T-cell (primary cell): ENCODE measurements at regions not wholly inside any gene's neighbourhood (a gene's known extent, or its start where the extent isn't known, plus 50 kb on each side); places are given as distances from the start of the nearest gene placed in this dataset.
A peak's percentile ranks its signal among the peaks of the same experiment; 100 is the strongest.

ENCODE experiments used
- ATAC-seq, 4 experiments: fragments of 200-7000 bp in 3 of 4; fragments of 150-1000 bp in 1 of 4; cut with Tn5 transposase; replicated peaks in 1 of 4; 1 replicate in 3 of 4; 2 replicates in 1 of 4; pipeline ENCODE4 v1.10.0; 2021; ENCODE audit warnings: moderate library complexity in 3 of 4, mild to moderate bottlenecking in 2 of 4, moderate number of reproducible peaks in 1 of 4
- CTCF ChIA-PET, 2 donors: fragments of 300-600 bp; sonication (Branson Sonifier 250); formaldehyde crosslinking; loops; one replicate each; lab custom pipeline; 2022; ENCODE audit warnings: antibody characterized with exemption in 2 of 2; lab: Charles Lee
- POLR2A ChIA-PET, 2 donors: fragments of 300-600 bp; sonication (Branson Sonifier 250); formaldehyde crosslinking; loops; one replicate each; lab custom pipeline; 2022; ENCODE audit warnings: antibody characterized with exemption in 2 of 2; lab: Charles Lee
- DNase-seq, 35 experiments: peaks; one replicate each; pipeline versions ENCODE4 v3.0.0 to v3.0.0-alpha.2; 2013 to 2023
- H3K27ac ChIP-seq: one replicate; pipeline ENCODE4 v1.5.1; 2013; ENCODE audit warnings: low read length
- H3K27me3 ChIP-seq, 2 experiments: replicated peaks in 1 of 2; 1 replicate in 1 of 2; 2 replicates in 1 of 2; pipeline versions ENCODE4 v1.6.1 to v1.7.0; 2013; ENCODE audit warnings: low read length in 1 of 2, mixed read lengths in 1 of 2; ENCODE audit not compliant: control insufficient read depth in 2 of 2, insufficient read depth in 2 of 2; ENCODE audit errors: extremely low read depth in 1 of 2
- H3K36me3 ChIP-seq, 2 donors: 1 replicate in 1 of 2; 2 replicates in 1 of 2; pipeline versions ENCODE4 v1.6.1 to v1.7.0; 2013; ENCODE audit warnings: low read length in 1 of 2; ENCODE audit not compliant: control insufficient read depth in 2 of 2, insufficient read depth in 1 of 2; ENCODE audit errors: extremely low read depth in 1 of 2
- H3K4me1 ChIP-seq, 2 experiments: 1 replicate in 1 of 2; 2 replicates in 1 of 2; pipeline versions ENCODE4 v1.6.1 to v1.7.0; 2013; ENCODE audit warnings: low read length in 2 of 2, mixed read lengths in 1 of 2; ENCODE audit not compliant: insufficient read depth in 2 of 2, control insufficient read depth in 1 of 2; ENCODE audit errors: extremely low read depth in 1 of 2
- H3K4me3 ChIP-seq, 2 donors: 1 replicate in 1 of 2; 2 replicates in 1 of 2; pipeline versions ENCODE4 v1.5.1 to v1.7.0; 2013; ENCODE audit warnings: mild to moderate bottlenecking in 2 of 2, low read length in 1 of 2, moderate library complexity in 1 of 2; ENCODE audit not compliant: control insufficient read depth in 1 of 2; ENCODE audit errors: extremely low read depth in 1 of 2
- H3K9me3 ChIP-seq: 2 replicates; pipeline ENCODE4 v1.7.0; 2013
- H3K27ac Mint-ChIP-seq, 2 donors: one replicate each; pipeline ENCODE4 v1.8.0; 2020 to 2021; ENCODE audit warnings: mild to moderate bottlenecking in 2 of 2, mixed read lengths in 2 of 2
- H3K27me3 Mint-ChIP-seq, 2 donors: one replicate each; pipeline ENCODE4 v1.8.0; 2021 to 2022; ENCODE audit warnings: mixed read lengths in 2 of 2
- H3K36me3 Mint-ChIP-seq: one replicate; pipeline ENCODE4 v1.8.0; 2021; ENCODE audit warnings: mixed read lengths
- H3K4me1 Mint-ChIP-seq, 3 donors: one replicate each; pipeline ENCODE4 v1.8.0; 2020 to 2022; ENCODE audit warnings: mixed read lengths in 3 of 3, mild to moderate bottlenecking in 1 of 3
- H3K4me3 Mint-ChIP-seq, 3 donors: one replicate each; pipeline ENCODE4 v1.8.0; 2020 to 2022; ENCODE audit warnings: mild to moderate bottlenecking in 3 of 3, mixed read lengths in 3 of 3, moderate library complexity in 3 of 3
- H3K9me3 Mint-ChIP-seq, 3 donors: one replicate each; pipeline ENCODE4 v1.8.0; 2020 to 2022; ENCODE audit warnings: mixed read lengths in 3 of 3
- WGBS: methylation state at CpG from one replicate; pipeline ENCODE4 v1.1.5; 2013; ENCODE audit warnings: missing lambda C conversion rate; ENCODE audit not compliant: insufficient coverage; 5-methylcytosine and 5-hydroxymethylcytosine counted together

- POLR2A ChIA-PET = interaction anchor here (0.6 to 1.6 kb wide), 4 partner anchors 8 to 756 kb away, joined by 3 to 5 read pairs (median 4); no protein-coding TSS in a partner anchor
- H3K27ac ChIP-seq = peak overlapping the region; percentile 14
Measured at GRCh38 chr1:65063025-65063424, 85.0 kb upstream of the AK4 start.

GRCh38 chr1:65064981-65065380 lies 83.0 kb upstream of the AK4 start:
- no peak overlapping the region for H3K4me3 ChIP-seq
- ChIA-PET CTCF (interaction anchor here (0.5 to 6.0 kb wide), 13 partner anchors 9 to 622 kb away, joined by 3 to 69 read pairs (median 3); no protein-coding TSS in a partner anchor), POLR2A (interaction anchor here (0.5 to 1.2 kb wide), 4 partner anchors 12 to 1252 kb away, joined by 3 to 4 read pairs (median 3); no protein-coding TSS in a partner anchor)
- H3K4me3 Mint-ChIP-seq = peak overlapping the region; percentile 93 to 96 (median 95)
- H3K36me3 Mint-ChIP-seq = no peaks in the 10 kb centered on the region
- no peaks in the 10 kb centered on the region for H3K27me3 Mint-ChIP-seq
- no peaks in the 10 kb centered on the region for H3K27me3 ChIP-seq
- H3K9me3 Mint-ChIP-seq = no peaks in the 10 kb centered on the region
- ATAC-seq = no peak
- peaks cover 15 to 28% of the 10 kb centered on the region in 2 experiments for H3K4me1 ChIP-seq
- peak overlapping the region; percentile 75 for H3K27ac ChIP-seq
- no peaks in the 10 kb centered on the region for H3K9me3 ChIP-seq
- H3K36me3 ChIP-seq = no peaks in the 10 kb centered on the region
- DNase-seq = no peak
- peaks cover 70 to 71% (median 71%) of the 10 kb centered on the region in 3 donors for H3K4me1 Mint-ChIP-seq
- H3K27ac Mint-ChIP-seq = peak overlapping the region; percentile 98 to 99

More at GRCh38 chr1:65063025-65063424, 85.0 kb upstream of the AK4 start:
- Mint-ChIP-seq H3K4me1 (peaks cover 67 to 72% (median 69%) of the 10 kb centered on the region in 3 donors), H3K36me3 (peaks cover 10% of the 10 kb centered on the region), H3K4me3 (peak overlapping the region in 1 of 3 donors; percentile 15), H3K27ac (peak overlapping the region; percentile 33 to 68), H3K27me3 (no peaks in the 10 kb centered on the region), H3K9me3 (no peaks in the 10 kb centered on the region)
- Histone ChIP-seq H3K9me3 (no peaks in the 10 kb centered on the region), H3K4me3 (no peak overlapping the region), H3K36me3 (peaks cover 0 to 11% of the 10 kb centered on the region in 2 donors), H3K4me1 (peaks cover 13 to 21% of the 10 kb centered on the region in 2 experiments), H3K27me3 (no peaks in the 10 kb centered on the region)
- 38% methylated on average over 2 of the region's 6 CpGs for WGBS
- DNase-seq (peak in 1 of 35 experiments; percentile 40), ATAC-seq (no peak)
- CTCF ChIA-PET = interaction anchor here (0.6 to 6.0 kb wide), 8 partner anchors 11 to 514 kb away, joined by 3 to 69 read pairs (median 4); partner anchors contain the start of gene JAK1 (in 1 of the 2)

DNA sequence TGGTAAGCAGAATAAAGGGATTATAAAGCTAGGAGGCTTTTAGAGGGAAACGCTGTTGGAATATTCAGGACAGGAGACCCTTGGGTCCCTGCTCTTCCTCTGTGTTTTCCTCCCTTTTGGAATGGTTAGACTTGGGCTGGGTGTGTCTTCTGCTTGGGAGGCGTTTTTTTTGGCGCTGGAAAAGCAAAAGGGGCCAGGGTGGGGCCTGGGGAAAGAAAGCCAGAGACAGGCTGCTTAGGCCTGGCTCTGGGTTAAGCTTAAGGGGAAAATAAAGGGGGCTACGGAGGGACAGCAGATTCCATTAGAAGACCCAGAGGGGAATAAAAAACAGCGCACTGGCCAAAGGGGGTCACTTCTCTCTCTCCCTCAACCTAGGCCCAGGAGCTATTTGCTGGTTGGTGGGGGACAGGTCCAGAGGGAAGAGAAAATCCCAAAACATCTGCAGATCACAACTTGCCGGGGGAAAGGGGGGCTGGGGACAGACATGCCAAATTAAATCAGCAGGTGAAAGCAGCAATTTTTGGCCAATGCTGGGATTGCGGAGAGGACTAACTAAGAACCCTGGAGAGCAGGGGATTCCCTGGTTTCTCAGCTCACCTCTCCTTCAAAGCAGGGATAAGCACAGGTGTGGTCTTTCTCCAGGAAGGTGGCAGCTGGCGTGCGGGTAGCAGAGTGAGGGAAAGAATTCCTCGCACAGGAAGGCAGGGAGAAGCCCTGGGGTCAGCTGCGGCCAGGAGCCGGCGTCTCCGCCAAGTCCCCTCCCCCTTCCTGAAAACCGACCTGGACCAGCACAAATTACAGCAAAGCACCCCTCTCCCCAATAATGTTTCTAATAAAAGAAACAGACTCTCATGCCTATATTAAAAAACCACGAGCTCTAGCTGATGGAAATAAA lies 82.2 kb upstream of the AK4 start:
- CTCF ChIA-PET = interaction anchor here (0.7 to 6.0 kb wide), 9 partner anchors 8 to 188 kb away, joined by 3 to 69 read pairs (median 3); no protein-coding TSS in a partner anchor
- POLR2A ChIA-PET = interaction anchor here (0.5 to 0.6 kb wide), 3 partner anchors 13 to 1251 kb away, joined by 3 to 4 read pairs (median 3); no protein-coding TSS in a partner anchor
- Mint-ChIP-seq H3K4me1 (peaks cover 71 to 73% (median 72%) of the 10 kb centered on the region in 3 donors), H3K27ac (peak overlapping the region; percentile 98 to 99), H3K36me3 (no peaks in the 10 kb centered on the region), H3K4me3 (peak overlapping the region; percentile 93 to 96 (median 95)), H3K9me3 (no peaks in the 10 kb centered on the region), H3K27me3 (no peaks in the 10 kb centered on the region)
- Histone ChIP-seq H3K27ac (peak overlapping the region; percentile 75), H3K9me3 (no peaks in the 10 kb centered on the region), H3K4me3 (peak overlapping the region; percentile 71 to 75), H3K36me3 (no peaks in the 10 kb centered on the region), H3K4me1 (peaks cover 16 to 28% of the 10 kb centered on the region in 2 experiments), H3K27me3 (no peaks in the 10 kb centered on the region)
- ATAC-seq (no peak), DNase-seq (peak in 2 of 35 experiments; percentile 22 to 30)
- WGBS = 80% methylated on average over 5 of the region's 16 CpGs

- DNase-seq (no peak), ATAC-seq (no peak)
- no peaks in the 10 kb centered on the region for H3K27me3 Mint-ChIP-seq
- no peaks in the 10 kb centered on the region for H3K36me3 ChIP-seq
- peaks cover 16 to 28% of the 10 kb centered on the region in 2 experiments for H3K4me1 ChIP-seq
- POLR2A ChIA-PET = no interaction called here
- no peaks in the 10 kb centered on the region for H3K27me3 ChIP-seq
- CTCF ChIA-PET = interaction anchor here (0.8 to 6.0 kb wide), 3 partner anchors 7 to 18 kb away, joined by 3 to 69 read pairs (median 3); no protein-coding TSS in a partner anchor
- H3K4me3 ChIP-seq = peak overlapping the region; percentile 71 to 75
- H3K27ac ChIP-seq = peak overlapping the region; percentile 75
- H3K9me3 Mint-ChIP-seq = no peaks in the 10 kb centered on the region
- WGBS = 0% methylated on average over 26 of the region's 33 CpGs
- no peaks in the 10 kb centered on the region for H3K36me3 Mint-ChIP-seq
- H3K4me3 Mint-ChIP-seq = peak overlapping the region; percentile 93 to 96 (median 95)
- peaks cover 69 to 72% (median 72%) of the 10 kb centered on the region in 3 donors for H3K4me1 Mint-ChIP-seq
- H3K9me3 ChIP-seq = no peaks in the 10 kb centered on the region
- peak overlapping the region; percentile 98 to 99 for H3K27ac Mint-ChIP-seq
Measured at GRCh38 chr1:65066419-65066765, 81.6 kb upstream of the AK4 start.

GRCh38 chr1:65066766-65067490 lies 81.1 kb upstream of the AK4 start:
- peak overlapping the region; percentile 75 for H3K27ac ChIP-seq
- DNase-seq (peak; percentile 60 to 87 (median 77)), ATAC-seq (peak; percentile 65 to 73 (median 70))
- Mint-ChIP-seq H3K4me3 (peak overlapping the region; percentile 93 to 96 (median 95)), H3K27me3 (no peaks in the 10 kb centered on the region), H3K4me1 (peaks cover 64 to 67% (median 67%) of the 10 kb centered on the region in 3 donors), H3K27ac (peak overlapping the region; percentile 98 to 99), H3K36me3 (no peaks in the 10 kb centered on the region), H3K9me3 (no peaks in the 10 kb centered on the region)
- under 1% methylated on average over 72 of the region's 101 CpGs for WGBS
- H3K4me1 ChIP-seq = peaks cover 16 to 28% of the 10 kb centered on the region in 2 experiments
- POLR2A ChIA-PET = no interaction called here
- H3K9me3 ChIP-seq = no peaks in the 10 kb centered on the region
- H3K4me3 ChIP-seq = peak overlapping the region; percentile 71 to 75
- CTCF ChIA-PET = interaction anchor here (0.8 to 6.0 kb wide), 3 partner anchors 7 to 18 kb away, joined by 3 to 69 read pairs (median 3); no protein-coding TSS in a partner anchor
- H3K36me3 ChIP-seq = no peaks in the 10 kb centered on the region
- H3K27me3 ChIP-seq = no peaks in the 10 kb centered on the region
